K562 (cell line): ENCODE measurements at regions not wholly inside any gene's neighbourhood (a gene's known extent, or its start where the extent isn't known, plus 50 kb on each side); places are given as distances from the start of the nearest gene placed in this dataset.

Source experiments
- ATAC-seq: fragments of 200-7000 bp; cut with Tn5 transposase; 3 replicates; pipeline ENCODE4 v1.9.1; 2020; ENCODE audit warnings: moderate library complexity
- BruUV-seq: library from RNA; stranded (reverse); fragments of 400-500 nt; replicated peaks from 2 replicates; lab custom pipeline; 2021; lab: Mats Ljungman, UMichigan
- CTCF ChIA-PET: fragments of 300-600 bp; formaldehyde crosslinking; extraction: SDS; loops from one replicate; lab custom pipeline; 2021; ENCODE audit warnings: low intra/inter-chr PET ratio; lab: Yijun Ruan, JAX
- POLR2A ChIA-PET: fragments of 300-600, 350-650 bp; sonication (Branson Sonifier 250); formaldehyde crosslinking; extraction: SDS; loops from one replicate; lab custom pipeline; 2021; ENCODE audit warnings: antibody characterized with exemption, inconsistent platforms; lab: Yijun Ruan, JAX
- DNase-seq, 4 experiments: peaks; one replicate each; pipeline versions ENCODE4 v3.0.0 to v3.0.0-alpha.2; 2011 to 2018; ENCODE audit warnings: low spot score in 3 of 4, mixed read lengths in 3 of 4; ENCODE audit errors: extremely low read depth in 1 of 4
- FAIRE-seq: peaks from 2 replicates; lab custom pipeline; 2011; peaks lifted over from hg19 to GRCh38; lab: Jason Lieb, UNC
- H2AFZ ChIP-seq: 2 replicates; pipeline ENCODE4 v1.6.0; 2011; ENCODE audit warnings: low read depth, low read length, control low read depth, inconsistent platforms
- H3K27ac ChIP-seq: fragments of 200-600 bp; 3 replicates; pipeline ENCODE4 v1.8.0; 2011; ENCODE audit warnings: low read depth, mild to moderate bottlenecking, control low read depth, inconsistent platforms, low read length, moderate library complexity, mixed read lengths; ENCODE audit errors: extremely low read depth
- H3K27me3 ChIP-seq, 2 experiments: fragments of 300-600 bp in 1 of 2; 2 replicates in 1 of 2; 3 replicates in 1 of 2; pipeline versions ENCODE4 v1.6.0 to v1.8.0; 2011; ENCODE audit warnings: inconsistent platforms in 2 of 2, low read length in 2 of 2, mild to moderate bottlenecking in 1 of 2, mixed read lengths in 1 of 2, moderate library complexity in 1 of 2; ENCODE audit not compliant: control insufficient read depth in 2 of 2, insufficient read depth in 2 of 2
- H3K36me3 ChIP-seq: fragments of 300-600 bp; 3 replicates; pipeline ENCODE4 v1.8.0; 2011; ENCODE audit warnings: mild to moderate bottlenecking, low read length, inconsistent platforms; ENCODE audit not compliant: control insufficient read depth, insufficient read depth
- H3K4me1 ChIP-seq, 2 experiments: fragments of 200-600 bp in 1 of 2; replicated peaks in 1 of 2; 2 replicates in 1 of 2; 3 replicates in 1 of 2; pipeline versions ENCODE4 v1.5.1 to v1.8.0; 2011; ENCODE audit warnings: inconsistent platforms in 2 of 2, low read length in 2 of 2, mild to moderate bottlenecking in 1 of 2, mixed read lengths in 1 of 2, moderate library complexity in 1 of 2; ENCODE audit not compliant: control insufficient read depth in 2 of 2, insufficient read depth in 2 of 2
- H3K4me2 ChIP-seq: 2 replicates; pipeline ENCODE4 v1.6.1; 2011; ENCODE audit warnings: low read length, control low read depth, inconsistent platforms, mixed read lengths; ENCODE audit not compliant: insufficient read depth
- H3K4me3 ChIP-seq: fragments of 200-600 bp; sonication (generic), shearing (Covaris generic); 2 replicates; pipeline ENCODE4 v1.5.1; 2016; ENCODE audit warnings: control low read depth, inconsistent platforms
- H3K79me2 ChIP-seq: fragments of 200-600 bp; 3 replicates; pipeline ENCODE4 v1.8.0; 2011; ENCODE audit warnings: low read length, inconsistent platforms; ENCODE audit not compliant: control insufficient read depth, insufficient read depth
- H3K9ac ChIP-seq, 2 experiments: 2 replicates each; pipeline versions ENCODE4 v1.6.0 to v1.6.1; 2011; ENCODE audit warnings: low read depth in 2 of 2, low read length in 2 of 2, control low read depth in 1 of 2, inconsistent platforms in 1 of 2, mild to moderate bottlenecking in 1 of 2, mixed read lengths in 1 of 2; ENCODE audit not compliant: insufficient read depth in 1 of 2
- H3K9me1 ChIP-seq: one replicate; pipeline ENCODE4 v1.6.0; 2011; ENCODE audit warnings: inconsistent platforms, mild to moderate bottlenecking, low read length, moderate library complexity; ENCODE audit not compliant: control insufficient read depth, insufficient read depth
- H3K9me3 ChIP-seq: replicated peaks from 2 replicates; pipeline ENCODE4 v1.5.1; 2011; ENCODE audit warnings: low read depth, low read length, inconsistent platforms; ENCODE audit not compliant: control insufficient read depth, insufficient read depth
- H4K20me1 ChIP-seq: replicated peaks from 2 replicates; pipeline ENCODE4 v1.6.1; 2011; ENCODE audit warnings: low read length, inconsistent platforms, mixed read lengths; ENCODE audit not compliant: control insufficient read depth, insufficient read depth
- AFF4 ChIP-seq: sonication (generic); formaldehyde crosslinking; IDR thresholded peaks from 2 replicates; pipeline ENCODE4 v1.8.0; 2023; ENCODE audit warnings: mild to moderate bottlenecking, missing genetic modification reagents
- CBFB ChIP-seq: sonication (generic); formaldehyde crosslinking; IDR thresholded peaks from 2 replicates; pipeline ENCODE4 v1.4.0; 2020; ENCODE audit warnings: mild to moderate bottlenecking, missing genetic modification reagents
- CC2D1A ChIP-seq: fragments of 450-650 bp; IDR thresholded peaks from 2 replicates; pipeline ENCODE4 v1.6.1; 2017; ENCODE audit warnings: mild to moderate bottlenecking
- CLOCK ChIP-seq: fragments of 250-450 bp; sonication (Bioruptor Pico); IDR thresholded peaks from 2 replicates; pipeline ENCODE4 v1.4.0; 2020; ENCODE audit warnings: mild to moderate bottlenecking, moderate library complexity, borderline replicate concordance
- DPF2 ChIP-seq: fragments of 450-650 bp; IDR thresholded peaks from 2 replicates; pipeline ENCODE4 v1.6.1; 2016
- ELF2 ChIP-seq: fragments of 250-450 bp; sonication (Bioruptor Pico); IDR thresholded peaks from 2 replicates; pipeline ENCODE4 v1.5.0; 2021; ENCODE audit warnings: mild to moderate bottlenecking
- FOXA1 ChIP-seq: fragments of 450-650 bp; IDR thresholded peaks from 2 replicates; pipeline ENCODE4 v1.6.1; 2016; ENCODE audit warnings: mild to moderate bottlenecking, borderline replicate concordance
- FOXO4 ChIP-seq: fragments of 450-650 bp; formaldehyde crosslinking; IDR thresholded peaks from 2 replicates; pipeline ENCODE4 v1.4.0; 2020; ENCODE audit warnings: mild to moderate bottlenecking, moderate library complexity
- HEY1 ChIP-seq: fragments of 250-450 bp; sonication (Bioruptor Pico); IDR thresholded peaks from 2 replicates; pipeline ENCODE4 v1.5.0; 2020; ENCODE audit warnings: mild to moderate bottlenecking, moderate library complexity, borderline replicate concordance
- OTX1 ChIP-seq: fragments of 450-650 bp; formaldehyde crosslinking; IDR thresholded peaks from 2 replicates; pipeline ENCODE4 v1.4.0; 2022; ENCODE audit warnings: mild to moderate bottlenecking
- RBM14 ChIP-seq: fragments of 200-400 bp; formaldehyde crosslinking; IDR thresholded peaks from 2 replicates; pipeline ENCODE4 v1.6.1; 2018; ENCODE audit warnings: low read depth, mild to moderate bottlenecking, low read length, moderate library complexity, borderline replicate concordance; ENCODE audit not compliant: insufficient read depth
- SIN3B ChIP-seq: fragments of 450-650 bp; IDR thresholded peaks from 2 replicates; pipeline ENCODE4 v1.6.1; 2017; ENCODE audit warnings: low read depth, mild to moderate bottlenecking, moderate library complexity
- SMAD3 ChIP-seq: fragments of 450-650 bp; formaldehyde crosslinking; conservative IDR thresholded peaks from 2 replicates; pipeline ENCODE4 v1.4.0; 2020; ENCODE audit warnings: mild to moderate bottlenecking
- ZNF830 ChIP-seq: fragments of 250-450 bp; sonication (Bioruptor Pico); IDR thresholded peaks from 2 replicates; pipeline ENCODE4 v1.5.0; 2021; ENCODE audit warnings: mild to moderate bottlenecking
- ZSCAN32 ChIP-seq: fragments of 450-650 bp; formaldehyde crosslinking; IDR thresholded peaks from 2 replicates; pipeline ENCODE4 v1.4.0; 2020; ENCODE audit warnings: mild to moderate bottlenecking, moderate library complexity
- WGBS: fragments of 100-300 bp; shearing (Covaris generic); methylation state at CpG from one replicate; pipeline ENCODE4 v1.1.6; 2016; ENCODE audit warnings: low coverage, mixed read lengths; ENCODE audit not compliant: insufficient coverage; ENCODE audit errors: missing lambda C conversion rate; 5-methylcytosine and 5-hydroxymethylcytosine counted together
- in situ Hi-C: fragments of 300-500 bp; cut with MboI; formaldehyde crosslinking; loops from 4 replicates; pipeline ENCODE4 v1.15.0; 2018; ENCODE audit warnings: inconsistent platforms, mixed read lengths
- intact Hi-C: fragments of 100-400 bp; cut with micrococcal nuclease; formaldehyde crosslinking; loops from 2 replicates; pipeline ENCODE4 v1.14.2; 2022

- TF ChIP-seq AFF4 (CRISPR knock-in tag), result no peak
- TF ChIP-seq, all 486 proteins: peak for 0
Measured at GRCh38 chrX:10726647-10727046, 106.3 kb upstream of the MID1 start (continued).

GRCh38 chrX:10728806-10729389 lies 108.5 kb upstream of the MID1 start:
- ATAC-seq (no peak), FAIRE-seq (no peak), DNase-seq (no peak)
- no peaks in the 10 kb centered on the region for H3K9me3 ChIP-seq
- no peak overlapping the region for H3K27ac ChIP-seq
- no peak overlapping the region for H3K4me2 ChIP-seq
- BruUV-seq, result no TSS peak
- no peaks in the 10 kb centered on the region for H3K79me2 ChIP-seq
- no peaks in the 10 kb centered on the region for H3K4me1 ChIP-seq
- POLR2A ChIA-PET, result no interaction called here
- CTCF ChIA-PET, result no interaction called here
- intact Hi-C loops (no loop called here), in situ Hi-C loops (no loop called here)
- H2AFZ ChIP-seq, result no peak overlapping the region
- H3K9me1 ChIP-seq, result no peaks in the 10 kb centered on the region
- H4K20me1 ChIP-seq, result no peaks in the 10 kb centered on the region
- no peak overlapping the region for H3K9ac ChIP-seq
- no peak overlapping the region for H3K4me3 ChIP-seq
- 0% methylated on average over 9 of the region's 12 CpGs for WGBS
- peaks cover 0 to 2% of the 10 kb centered on the region in 2 experiments; a peak in 1 of 5 replicates for H3K27me3 ChIP-seq
- H3K36me3 ChIP-seq, result no peaks in the 10 kb centered on the region
- TF ChIP-seq HEY1 (CRISPR knock-in tag), result no peak
- no peak for TF ChIP-seq ZNF830
- no peak for TF ChIP-seq SIN3B
- TF ChIP-seq CBFB, result no peak
- TF ChIP-seq OTX1 (CRISPR knock-in tag), result no peak
- TF ChIP-seq SMAD3 (CRISPR knock-in tag), result no peak
- no peak for TF ChIP-seq DPF2
- no peak for TF ChIP-seq FOXO4
- TF ChIP-seq CC2D1A, result no peak
- TF ChIP-seq RBM14, result no peak
- TF ChIP-seq FOXA1, result no peak
- no peak for TF ChIP-seq ZSCAN32 (CRISPR knock-in tag)
- TF ChIP-seq CLOCK (CRISPR knock-in tag), result no peak
- TF ChIP-seq ELF2 (CRISPR knock-in tag), result no peak
